WTC11 (cell line): ENCODE measurements at regions not wholly inside any gene's neighbourhood (a gene's known extent, or its start where the extent isn't known, plus 50 kb on each side); places are given as distances from the start of the nearest gene placed in this dataset.

Experiments used
- CTCF ChIP-seq: fragments of 200-600 bp; IDR thresholded peaks from 2 replicates; pipeline ENCODE4 v1.8.0; 2022; ENCODE audit warnings: antibody characterized with exemption
- ESRRA ChIP-seq: sonication (generic); formaldehyde crosslinking; IDR thresholded peaks from 2 replicates; pipeline ENCODE4 v1.8.1; 2022; ENCODE audit warnings: mild to moderate bottlenecking, missing genetic modification reagents, borderline replicate concordance
- NFYB ChIP-seq: sonication (generic); formaldehyde crosslinking; conservative IDR thresholded peaks from 2 replicates; pipeline ENCODE4 v1.8.0; 2022; ENCODE audit warnings: low read depth, missing genetic modification reagents
- SMAD4 ChIP-seq: sonication (generic); formaldehyde crosslinking; IDR thresholded peaks from 2 replicates; pipeline ENCODE4 v1.8.0; 2022; ENCODE audit warnings: mild to moderate bottlenecking, missing genetic modification reagents
- ZSCAN18 ChIP-seq: fragments of 250-450 bp; sonication (Bioruptor Pico); IDR thresholded peaks from 2 replicates; pipeline ENCODE4 v2.1.2; 2022; ENCODE audit warnings: mild to moderate bottlenecking, moderate library complexity

GRCh38 chr14:96690713-96691383 lies 106.3 kb upstream of the VRK1 start:
- no peak for TF ChIP-seq CTCF
- no peak for TF ChIP-seq ESRRA
- TF ChIP-seq ZSCAN18 (CRISPR knock-in tag) = no peak
- no peak for TF ChIP-seq SMAD4
- no peak for TF ChIP-seq NFYB (CRISPR knock-in tag)
